CD1c-positive myeloid dendritic cell (primary cell): ENCODE measurements at regions not wholly inside any gene's neighbourhood (a gene's known extent, or its start where the extent isn't known, plus 50 kb on each side); places are given as distances from the start of the nearest gene placed in this dataset.
A peak's percentile ranks its signal among the peaks of the same experiment; 100 is the strongest.

Experiments
- DNase-seq: peaks from one replicate; pipeline ENCODE4 v3.0.0-alpha.2; 2016; ENCODE audit errors: extremely low spot score

- DNase-seq: no peak
These were observed 178.0 kb upstream of the BMPER start for GRCh38 chr7:33727315-33727714.

GRCh38 chr7:33728873-33729551 lies 176.3 kb upstream of the BMPER start:
- no peak for DNase-seq

- no peak for DNase-seq
These were observed 175.6 kb upstream of the BMPER start for GRCh38 chr7:33729726-33730125.

GRCh38 chr7:33730958-33731357 lies 174.4 kb upstream of the BMPER start:
- no peak for DNase-seq

- no peak for DNase-seq
These were observed 173.4 kb upstream of the BMPER start for GRCh38 chr7:33731912-33732311.

- no peak for DNase-seq
These were observed 172.9 kb upstream of the BMPER start for GRCh38 chr7:33732462-33732861.

GRCh38 chr7:33733870-33734650 lies 171.3 kb upstream of the BMPER start:
- no peak for DNase-seq

- DNase-seq: no peak
These were observed 169.9 kb upstream of the BMPER start for GRCh38 chr7:33735403-33735802.

- no peak for DNase-seq
These were observed 168.7 kb upstream of the BMPER start for GRCh38 chr7:33736521-33737221.

- DNase-seq: no peak
These were observed 166.9 kb upstream of the BMPER start for GRCh38 chr7:33738260-33738935.

- no peak for DNase-seq
These were observed 166.1 kb upstream of the BMPER start for GRCh38 chr7:33739286-33739685.

GRCh38 chr7:33742521-33742920 lies 162.8 kb upstream of the BMPER start:
- DNase-seq: no peak

GRCh38 chr7:33742999-33743587 lies 162.2 kb upstream of the BMPER start:
- DNase-seq: no peak

- no peak for DNase-seq
These were observed 161.7 kb upstream of the BMPER start for GRCh38 chr7:33743594-33743993.

- peak; percentile 31 for DNase-seq
These were observed 160.9 kb upstream of the BMPER start for GRCh38 chr7:33744293-33745075.

- DNase-seq: no peak
These were observed 159.4 kb upstream of the BMPER start for GRCh38 chr7:33745934-33746333.

- DNase-seq: no peak
These were observed 156.5 kb upstream of the BMPER start for GRCh38 chr7:33748793-33749192.

GRCh38 chr7:33750177-33750576 lies 155.2 kb upstream of the BMPER start:
- no peak for DNase-seq

- no peak for DNase-seq
These were observed 153.9 kb upstream of the BMPER start for GRCh38 chr7:33751443-33751842.

GRCh38 chr7:33753881-33754525 lies 151.3 kb upstream of the BMPER start:
- no peak for DNase-seq
